Stimulated activated CD4-positive, alpha-beta T cell treated with anti-CD3 and anti-CD28 coated beads, Interleukin-1b, Interleukin-23, amount 100 ng/mL, for 24 hours (primary cell): ENCODE measurements at regions not wholly inside any gene's neighbourhood (a gene's known extent, or its start where the extent isn't known, plus 50 kb on each side); places are given as distances from the start of the nearest gene placed in this dataset.

Source experiments
- DNase-seq, 4 experiments: peaks; one replicate each; pipeline ENCODE4 v3.0.0-alpha.2; 2020; ENCODE audit warnings: low read depth in 4 of 4, low spot score in 1 of 4

GRCh38 chr16:79679334-79679733, 78.8 kb upstream of the MAF start:
- no peak for DNase-seq

DNA sequence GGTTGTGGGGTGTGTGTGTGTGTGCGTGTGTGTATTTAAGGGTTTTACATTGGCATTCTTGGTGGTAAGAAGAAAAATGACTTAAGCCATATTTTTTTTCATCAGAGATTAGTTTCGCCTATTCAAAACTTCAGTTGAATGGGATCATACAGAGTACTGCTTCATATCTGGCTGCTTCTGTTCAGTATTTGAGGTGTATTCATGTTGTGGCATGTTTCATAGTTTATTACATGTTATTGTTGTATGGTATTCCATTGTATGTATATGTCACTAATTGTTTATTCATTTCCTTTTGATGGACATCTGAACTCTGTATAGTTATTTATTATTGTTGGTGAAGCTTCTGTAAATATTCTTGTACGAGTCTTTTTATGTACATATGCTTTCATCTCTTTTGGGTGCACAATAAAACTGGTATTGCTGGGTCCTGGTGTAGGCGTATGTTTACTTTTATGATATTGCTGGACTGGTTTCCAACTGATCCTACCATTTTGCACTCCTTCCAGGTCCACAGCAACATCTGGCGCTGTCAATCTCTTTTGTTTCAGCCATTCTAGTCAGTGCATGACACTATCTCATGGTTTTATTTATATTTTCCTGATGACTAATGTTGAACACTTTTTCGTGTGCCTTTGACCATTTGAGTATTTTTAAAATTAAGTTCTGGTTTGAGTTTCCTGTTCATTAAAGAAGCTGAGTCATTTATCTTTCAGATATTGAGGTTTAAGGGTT, 77.4 kb upstream of the MAF start:
- no peak for DNase-seq

DNA sequence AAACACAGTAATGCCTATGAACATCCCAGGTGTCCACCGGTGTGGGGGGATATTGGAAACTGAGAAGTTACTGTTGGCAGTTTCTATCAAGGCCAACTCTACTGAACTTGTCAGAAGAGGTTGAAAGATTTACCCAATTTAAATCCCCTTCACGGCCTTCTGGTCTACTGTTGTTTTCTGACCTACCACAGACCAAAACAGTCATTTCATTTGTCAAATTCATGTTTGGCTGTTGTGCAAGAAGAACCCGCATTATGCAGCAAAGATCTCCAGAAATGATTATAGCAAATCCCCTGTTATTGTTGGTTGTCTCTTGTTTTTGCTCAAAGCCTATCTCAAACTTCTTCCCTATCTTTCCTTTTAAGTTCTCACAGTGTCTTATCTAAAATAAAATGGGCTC, 73.1 kb upstream of the MAF start:
- no peak for DNase-seq

DNA sequence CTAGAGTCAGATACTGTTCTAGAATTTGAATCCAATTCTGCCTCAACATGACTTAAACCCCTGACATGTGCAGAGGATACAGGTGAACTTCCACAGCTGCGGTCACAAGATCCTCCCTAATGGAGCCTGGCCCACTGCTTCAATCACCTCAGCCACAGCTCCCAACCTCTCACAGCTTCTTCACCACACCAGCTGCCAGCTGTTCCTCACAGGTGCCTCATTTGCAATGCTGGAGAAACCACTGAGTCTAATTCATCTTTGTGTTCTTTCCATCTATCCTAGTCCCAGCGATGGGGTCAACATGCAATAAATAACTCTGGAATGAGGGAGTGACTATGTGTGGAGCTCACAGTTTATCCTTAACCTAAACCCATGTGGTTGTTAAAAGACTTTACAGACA, 72.0 kb upstream of the MAF start:
- DNase-seq, result no peak

- DNase-seq, result no peak
Measured at GRCh38 chr16:79668502-79668901, 68.0 kb upstream of the MAF start.

DNA sequence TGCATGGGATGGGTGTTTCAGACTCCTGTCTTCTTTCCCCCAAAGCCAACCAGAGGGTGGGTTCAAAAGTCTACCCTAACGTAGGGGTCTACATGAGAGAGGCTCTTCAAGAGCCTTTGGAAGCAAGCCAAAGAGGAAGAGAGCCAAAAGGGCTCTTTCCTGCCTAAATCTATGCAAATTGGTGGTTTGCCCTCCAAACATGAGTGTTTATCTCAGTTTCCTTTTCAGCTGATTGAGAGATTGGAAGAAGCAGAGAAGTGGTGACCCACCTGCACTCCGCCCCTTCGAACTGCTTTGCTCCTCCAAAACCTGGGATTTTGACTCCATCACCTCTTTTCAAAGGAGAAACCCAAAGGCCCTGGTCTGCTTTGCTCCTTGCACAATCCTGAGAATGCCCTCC, 65.4 kb upstream of the MAF start:
- no peak for DNase-seq

DNA sequence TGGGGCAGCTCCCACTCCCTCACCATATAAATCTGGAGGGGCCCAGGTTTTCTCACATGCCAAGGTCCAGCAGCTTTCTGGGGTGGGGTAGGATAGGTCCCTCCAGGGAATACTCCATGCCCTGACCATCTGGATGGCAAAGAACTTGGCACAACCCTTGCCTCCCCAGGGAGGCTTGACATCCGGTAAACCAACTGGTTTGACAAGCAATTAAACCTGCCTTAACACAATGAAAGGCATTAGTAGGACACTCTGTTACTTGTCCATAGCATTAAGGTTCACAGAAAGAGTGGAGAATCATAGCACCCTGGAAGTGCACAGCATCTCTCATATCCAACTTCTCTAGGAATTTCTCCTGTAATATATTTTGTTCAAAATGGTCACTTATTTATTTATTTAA, 63.9 kb upstream of the MAF start:
- DNase-seq, result no peak

- DNase-seq, result no peak
Measured at GRCh38 chr16:79662669-79663313, 62.3 kb upstream of the MAF start.

- no peak for DNase-seq
Measured at GRCh38 chr16:79662122-79662521, 61.6 kb upstream of the MAF start.

DNA sequence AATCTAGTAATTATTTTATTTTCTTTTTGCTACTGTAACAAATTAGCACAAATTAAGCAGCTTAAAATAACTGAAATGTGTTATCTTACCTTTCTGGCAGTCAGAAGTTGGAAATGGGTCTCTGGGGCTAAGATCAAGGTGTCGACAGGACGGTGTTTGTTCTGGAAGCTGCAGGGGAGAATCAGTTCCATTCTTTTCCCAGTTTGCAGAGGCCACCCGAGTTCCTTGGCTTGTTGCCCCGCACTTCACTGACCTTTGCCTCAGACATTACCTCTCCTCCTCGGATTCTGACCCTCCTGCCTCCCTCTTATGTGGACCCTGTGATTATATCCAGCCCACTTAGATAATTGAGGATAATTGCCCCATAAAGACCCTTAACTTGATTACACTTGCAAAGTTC, 61.0 kb upstream of the MAF start:
- DNase-seq, result no peak

DNA sequence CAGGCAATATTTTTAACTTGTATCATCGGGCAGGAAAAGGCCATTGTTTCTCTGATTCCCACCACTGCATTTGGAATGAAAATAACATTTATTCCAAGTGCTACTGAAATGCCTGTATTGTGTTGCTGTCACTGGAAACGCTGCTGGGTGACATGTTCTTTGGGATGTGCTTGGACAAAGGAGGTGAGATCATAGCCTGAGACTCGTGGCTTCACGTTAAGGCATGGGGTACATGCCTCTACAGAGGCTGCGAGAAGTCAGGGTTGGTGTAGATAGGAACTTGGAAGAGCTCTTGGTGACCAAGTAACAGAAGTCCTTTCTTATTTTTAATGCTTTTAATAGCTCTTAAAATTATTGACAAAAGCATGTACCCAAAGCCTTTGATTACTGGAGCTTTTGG, 58.8 kb upstream of the MAF start:
- DNase-seq, result no peak

- DNase-seq, result no peak
Measured at GRCh38 chr16:79658301-79659033, 57.9 kb upstream of the MAF start.

- DNase-seq, result no peak
Measured at GRCh38 chr16:79656553-79657115, 56.1 kb upstream of the MAF start.

DNA sequence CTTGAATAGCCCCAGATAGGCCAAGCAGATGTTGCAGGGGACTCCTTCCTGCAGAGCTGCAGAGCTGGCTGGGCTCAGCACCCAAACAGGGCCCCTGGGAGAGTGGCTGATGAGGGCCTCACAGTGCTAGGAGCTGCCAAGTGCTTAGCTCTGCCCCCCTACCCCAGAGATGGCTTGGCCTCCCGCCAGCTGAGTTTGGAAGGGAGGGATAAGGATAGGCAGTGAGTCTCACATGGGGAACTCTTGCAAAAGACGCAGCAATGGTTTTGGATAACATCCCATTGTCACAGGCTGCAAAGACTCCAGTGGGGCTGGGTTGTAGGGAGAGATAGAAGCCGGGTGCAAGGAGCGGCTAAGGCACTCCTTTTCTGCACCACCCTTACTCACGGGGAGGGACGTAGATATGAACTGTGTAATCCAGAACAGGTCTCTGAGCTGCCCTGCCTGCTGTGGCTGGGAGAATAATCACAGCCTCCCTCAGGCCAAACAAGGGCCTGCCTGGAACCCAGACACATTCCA, 52.9 kb upstream of the MAF start:
- DNase-seq, result no peak

DNA sequence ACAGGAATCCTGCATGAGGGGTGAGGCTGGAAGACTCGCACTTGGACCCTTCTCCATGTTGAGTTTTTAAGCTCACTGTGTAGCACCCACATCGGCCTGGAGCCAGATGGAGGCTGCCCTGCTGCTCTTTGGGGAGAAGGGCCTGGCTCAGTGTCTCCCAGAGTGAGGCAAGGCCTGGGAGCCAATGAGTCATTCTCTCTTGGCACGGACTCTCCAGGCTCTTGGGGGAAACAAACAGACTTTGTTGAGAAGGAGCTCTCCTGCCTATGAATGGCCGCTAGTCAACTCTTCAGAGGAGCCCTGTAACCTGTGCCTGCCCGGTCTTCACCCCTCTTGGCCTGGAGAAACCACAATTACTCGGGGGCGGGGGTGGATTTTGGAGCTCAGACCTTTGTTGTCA, 50.8 kb upstream of the MAF start:
- DNase-seq, result no peak
